H9 (cell line): ENCODE measurements at regions not wholly inside any gene's neighbourhood (a gene's known extent, or its start where the extent isn't known, plus 50 kb on each side); places are given as distances from the start of the nearest gene placed in this dataset.

Experiments
- DNase-seq: peaks from one replicate; pipeline ENCODE4 v3.0.0-alpha.2; 2017
- H2AFZ ChIP-seq: one replicate; pipeline ENCODE4 v1.6.1; 2013; ENCODE audit warnings: mild to moderate bottlenecking, low read length, control low read depth, moderate library complexity
- H2AK5ac ChIP-seq: 2 replicates; pipeline ENCODE4 v1.6.1; 2013; ENCODE audit warnings: low read length, control low read depth, mixed read lengths; ENCODE audit not compliant: insufficient read length
- H2BK120ac ChIP-seq: one replicate; pipeline ENCODE4 v1.6.1; 2013; ENCODE audit warnings: low read depth, mild to moderate bottlenecking, low read length, control low read depth, inconsistent platforms; ENCODE audit not compliant: poor library complexity, severe bottlenecking
- H2BK12ac ChIP-seq: 2 replicates; pipeline ENCODE4 v1.6.1; 2013; ENCODE audit warnings: low read length, control low read depth, mixed read lengths, low read depth; ENCODE audit not compliant: insufficient read length
- H2BK15ac ChIP-seq: 2 replicates; pipeline ENCODE4 v1.6.1; 2013; ENCODE audit warnings: low read depth, low read length, control low read depth
- H2BK20ac ChIP-seq: one replicate; pipeline ENCODE4 v1.6.1; 2013; ENCODE audit warnings: low read depth, mild to moderate bottlenecking, low read length, control low read depth, inconsistent platforms; ENCODE audit not compliant: poor library complexity, severe bottlenecking
- H2BK5ac ChIP-seq: 2 replicates; pipeline ENCODE4 v1.6.1; 2013; ENCODE audit warnings: low read length, control low read depth, mixed read lengths; ENCODE audit not compliant: insufficient read length
- H3K14ac ChIP-seq: 2 replicates; pipeline ENCODE4 v1.6.1; 2013; ENCODE audit warnings: low read length, control low read depth; ENCODE audit not compliant: insufficient read depth
- H3K18ac ChIP-seq: 2 replicates; pipeline ENCODE4 v1.6.1; 2013; ENCODE audit warnings: low read depth, mild to moderate bottlenecking, mixed read lengths, low read length, control low read depth; ENCODE audit not compliant: insufficient read length
- H3K23ac ChIP-seq: 2 replicates; pipeline ENCODE4 v1.6.1; 2013; ENCODE audit warnings: low read length, control low read depth, mixed read lengths, low read depth; ENCODE audit not compliant: insufficient read length
- H3K23me2 ChIP-seq: 2 replicates; pipeline ENCODE4 v1.6.1; 2013; ENCODE audit warnings: low read depth, mild to moderate bottlenecking, mixed read lengths, low read length, control low read depth; ENCODE audit not compliant: insufficient read length, poor library complexity, severe bottlenecking
- H3K27ac ChIP-seq: 2 replicates; pipeline ENCODE4 v1.5.1; 2013; ENCODE audit warnings: low read length, control low read depth, mixed read lengths, low read depth; ENCODE audit not compliant: insufficient read length
- H3K27me3 ChIP-seq: 2 replicates; pipeline ENCODE4 v1.6.1; 2013; ENCODE audit warnings: low read length, control low read depth, inconsistent platforms; ENCODE audit not compliant: insufficient read depth
- H3K4ac ChIP-seq: 2 replicates; pipeline ENCODE4 v1.6.1; 2013; ENCODE audit warnings: low read depth, mild to moderate bottlenecking, control low read depth, inconsistent platforms, low read length, moderate library complexity
- H3K4me1 ChIP-seq: 2 replicates; pipeline ENCODE4 v1.6.1; 2013; ENCODE audit warnings: low read length, control low read depth, inconsistent platforms; ENCODE audit not compliant: insufficient read depth
- H3K4me2 ChIP-seq: 2 replicates; pipeline ENCODE4 v1.6.1; 2013; ENCODE audit warnings: low read length, control low read depth, mixed read lengths; ENCODE audit not compliant: insufficient read length, insufficient read depth
- H3K56ac ChIP-seq: 2 replicates; pipeline ENCODE4 v1.6.1; 2013; ENCODE audit warnings: low read depth, mild to moderate bottlenecking, mixed read lengths, low read length, control low read depth; ENCODE audit not compliant: insufficient read length
- H3K79me1 ChIP-seq: 2 replicates; pipeline ENCODE4 v1.6.1; 2013; ENCODE audit warnings: low read depth, mild to moderate bottlenecking, moderate library complexity, low read length, control low read depth, inconsistent platforms; ENCODE audit not compliant: insufficient read depth, poor library complexity, severe bottlenecking
- H3K79me2 ChIP-seq: 2 replicates; pipeline ENCODE4 v1.6.1; 2013; ENCODE audit warnings: low read length, control low read depth, inconsistent platforms; ENCODE audit not compliant: insufficient read depth
- H3K9ac ChIP-seq: 2 replicates; pipeline ENCODE4 v1.6.1; 2013; ENCODE audit warnings: low read length, control low read depth, mixed read lengths; ENCODE audit not compliant: insufficient read length; ENCODE audit errors: extremely low read depth
- H3K9me3 ChIP-seq: one replicate; pipeline ENCODE4 v1.6.1; 2013; ENCODE audit warnings: low read depth, low read length, inconsistent platforms; ENCODE audit not compliant: control insufficient read depth
- H3T11ph ChIP-seq: one replicate; pipeline ENCODE4 v1.6.1; 2013; ENCODE audit warnings: mild to moderate bottlenecking, low read length, control low read depth, inconsistent platforms
- H4K20me1 ChIP-seq: one replicate; pipeline ENCODE4 v1.6.1; 2013; ENCODE audit not compliant: control insufficient read depth, insufficient read length, insufficient read depth
- H4K5ac ChIP-seq: 2 replicates; pipeline ENCODE4 v1.6.1; 2013; ENCODE audit warnings: low read depth, mild to moderate bottlenecking, mixed read lengths, low read length, control low read depth; ENCODE audit not compliant: insufficient read length
- H4K8ac ChIP-seq: replicated peaks from 2 replicates; pipeline ENCODE4 v1.6.1; 2013; ENCODE audit warnings: low read length, control low read depth, mixed read lengths, low read depth; ENCODE audit not compliant: insufficient read length
- H4K91ac ChIP-seq: 2 replicates; pipeline ENCODE4 v1.6.1; 2013; ENCODE audit warnings: low read depth, mild to moderate bottlenecking, moderate library complexity, mixed read lengths, low read length, control low read depth; ENCODE audit not compliant: insufficient read length
- H3K27ac Mint-ChIP-seq, 3 experiments: 2 replicates in 2 of 3; 3 replicates in 1 of 3; pipeline ENCODE4 v1.8.0; 2020 to 2021; ENCODE audit warnings: mixed read lengths in 3 of 3, mild to moderate bottlenecking in 1 of 3, moderate library complexity in 1 of 3
- H3K27me3 Mint-ChIP-seq: 2 replicates; pipeline ENCODE4 v1.8.0; 2021; ENCODE audit warnings: low read depth, mild to moderate bottlenecking, moderate library complexity, mixed read lengths
- H3K36me3 Mint-ChIP-seq, 3 experiments: 2 replicates in 2 of 3; 3 replicates in 1 of 3; pipeline ENCODE4 v1.8.0; 2020 to 2021; ENCODE audit warnings: low read depth in 3 of 3, mixed read lengths in 3 of 3; ENCODE audit not compliant: insufficient read depth in 1 of 3
- H3K4me1 Mint-ChIP-seq, 2 experiments: 2 replicates each; pipeline ENCODE4 v1.8.0; 2020; ENCODE audit warnings: mixed read lengths in 2 of 2
- H3K4me3 Mint-ChIP-seq, 2 experiments: 2 replicates in 1 of 2; 3 replicates in 1 of 2; pipeline ENCODE4 v1.8.0; 2020 to 2021; ENCODE audit warnings: mild to moderate bottlenecking in 2 of 2, mixed read lengths in 2 of 2, moderate library complexity in 1 of 2
- H3K9me3 Mint-ChIP-seq, 2 experiments: 2 replicates in 1 of 2; 3 replicates in 1 of 2; pipeline ENCODE4 v1.8.0; 2020; ENCODE audit warnings: mild to moderate bottlenecking in 2 of 2, mixed read lengths in 2 of 2, moderate library complexity in 1 of 2
- CTCF ChIP-seq: fragments of 200-600 bp; sonication (generic); conservative IDR thresholded peaks from 3 replicates; pipeline ENCODE4 v1.8.0; 2021; ENCODE audit warnings: antibody characterized with exemption, mild to moderate bottlenecking
- WGBS: extraction: QIAGEN DNeasy Blood & Tissue Kit; methylation state at CpG from one replicate; pipeline ENCODE4 v1.1.7; 2013; ENCODE audit warnings: missing lambda C conversion rate, low lambda C conversion rate, mixed read lengths; ENCODE audit not compliant: insufficient read length; ENCODE audit errors: extremely low coverage; 5-methylcytosine and 5-hydroxymethylcytosine counted together

DNA sequence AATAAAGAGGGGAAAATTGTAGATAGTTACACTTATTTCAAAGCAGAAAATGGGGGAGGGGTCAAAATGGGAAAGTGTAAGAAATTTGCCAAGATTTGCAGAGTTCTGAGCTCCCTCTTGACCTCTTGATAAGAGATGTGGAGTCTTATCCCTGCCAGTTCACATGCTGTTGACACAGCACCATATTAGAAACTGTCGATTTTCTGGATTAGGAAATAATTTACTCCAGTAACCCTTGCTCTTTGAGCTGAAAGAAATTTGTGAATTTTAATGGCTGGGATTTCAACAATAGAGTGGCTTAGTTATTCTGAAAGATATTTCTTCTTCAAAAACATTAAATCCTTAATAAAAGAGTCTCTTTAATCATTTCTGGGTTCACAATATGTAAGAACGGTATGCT lies 306.2 kb upstream of the CNTN4 start:
- peaks cover 0 to 3% of the 10 kb centered on the region in 2 experiments; a peak in 1 of 5 replicates for H3K9me3 Mint-ChIP-seq
- WGBS = no CpG with 5 or more reads among the region's 2 CpGs

More for the DNA sequence above, 306.2 kb upstream of the CNTN4 start:
- no peak for DNase-seq
- H2BK12ac ChIP-seq = no peak overlapping the region
- H3K56ac ChIP-seq = no peak overlapping the region
- no peak overlapping the region for H4K91ac ChIP-seq
- H3K9me3 ChIP-seq = no peaks in the 10 kb centered on the region
- H2BK20ac ChIP-seq = no peak overlapping the region
- H3K27ac ChIP-seq = no peak overlapping the region
- H4K20me1 ChIP-seq = no peaks in the 10 kb centered on the region
- H3K9ac ChIP-seq = no peak overlapping the region
- H3K4me2 ChIP-seq = no peak overlapping the region
- H3K4me1 ChIP-seq = no peaks in the 10 kb centered on the region
- H3T11ph ChIP-seq = no peak overlapping the region
- H4K5ac ChIP-seq = no peak overlapping the region
- H3K27me3 ChIP-seq = no peaks in the 10 kb centered on the region
- Mint-ChIP-seq H3K27ac (no peak overlapping the region), H3K4me3 (no peak overlapping the region), H3K27me3 (no peaks in the 10 kb centered on the region), H3K4me1 (no peaks in the 10 kb centered on the region; a peak in 1 of 4 replicates), H3K36me3 (no peaks in the 10 kb centered on the region)
- no peak overlapping the region for H2AFZ ChIP-seq
- H3K18ac ChIP-seq = no peak overlapping the region
- H3K79me2 ChIP-seq = no peaks in the 10 kb centered on the region
- no peak overlapping the region for H2BK120ac ChIP-seq
- H3K23me2 ChIP-seq = no peaks in the 10 kb centered on the region
- H3K23ac ChIP-seq = no peak overlapping the region
- H3K14ac ChIP-seq = no peak overlapping the region
- no peaks in the 10 kb centered on the region for H3K79me1 ChIP-seq
- no peak overlapping the region for H2AK5ac ChIP-seq
- H3K4ac ChIP-seq = no peak overlapping the region
- TF ChIP-seq CTCF = no peak
- H4K8ac ChIP-seq = no peak overlapping the region
- H2BK15ac ChIP-seq = no peak overlapping the region
- no peak overlapping the region for H2BK5ac ChIP-seq
